HepG2 (cell line): ENCODE measurements at regions not wholly inside any gene's neighbourhood (a gene's known extent, or its start where the extent isn't known, plus 50 kb on each side); places are given as distances from the start of the nearest gene placed in this dataset.
A peak's percentile ranks its signal among the peaks of the same experiment; 100 is the strongest.

Experiments
- ATAC-seq: fragments of 200-7000 bp; cut with Tn5 transposase; 3 replicates; pipeline ENCODE4 v1.9.1; 2020; ENCODE audit warnings: mild to moderate bottlenecking, moderate library complexity
- BruUV-seq: library from RNA; stranded (reverse); fragments of 400-500 nt; replicated peaks from 2 replicates; lab custom pipeline; 2021; lab: Mats Ljungman, UMichigan
- CTCF ChIA-PET: fragments of 300-600 bp; formaldehyde crosslinking; extraction: SDS; loops from one replicate; lab custom pipeline; 2021; ENCODE audit warnings: low total read pairs, inconsistent platforms, low intra/inter-chr PET ratio; lab: Yijun Ruan, JAX
- POLR2A ChIA-PET: fragments of 350-600 bp; sonication (Branson Sonifier 250); formaldehyde crosslinking; loops from one replicate; lab custom pipeline; 2020; ENCODE audit warnings: antibody characterized with exemption, inconsistent platforms; lab: Yijun Ruan, JAX
- DNase-seq: peaks from one replicate; pipeline ENCODE4 v3.0.0-alpha.2; 2015; ENCODE audit warnings: low spot score
- FAIRE-seq: peaks from 3 replicates; lab custom pipeline; 2011; peaks lifted over from hg19 to GRCh38; lab: Jason Lieb, UNC
- H2AFZ ChIP-seq: one replicate; pipeline ENCODE4 v1.6.1; 2011; ENCODE audit warnings: low read length, inconsistent platforms
- H3K27ac ChIP-seq: fragments of 300-600 bp; 3 replicates; pipeline ENCODE4 v1.8.0; 2011; ENCODE audit warnings: mixed run types, mild to moderate bottlenecking, mixed read lengths, low read length, inconsistent platforms; ENCODE audit not compliant: insufficient read depth; ENCODE audit errors: extremely low read length
- H3K27me3 ChIP-seq, 2 experiments: fragments of 200-600 bp in 1 of 2; 2 replicates in 1 of 2; 3 replicates in 1 of 2; pipeline versions ENCODE4 v1.6.0 to v1.8.0; 2011; ENCODE audit warnings: low read length in 2 of 2, mild to moderate bottlenecking in 2 of 2, moderate library complexity in 2 of 2, inconsistent platforms in 1 of 2; ENCODE audit not compliant: insufficient read depth in 2 of 2, control insufficient read depth in 1 of 2
- H3K36me3 ChIP-seq, 2 experiments: fragments of 200-600 bp in 1 of 2; replicated peaks in 1 of 2; 2 replicates in 1 of 2; 3 replicates in 1 of 2; pipeline versions ENCODE4 v1.5.1 to v1.8.0; 2011; ENCODE audit warnings: low read length in 2 of 2, inconsistent platforms in 1 of 2; ENCODE audit not compliant: insufficient read depth in 2 of 2, control insufficient read depth in 1 of 2
- H3K4me1 ChIP-seq: 2 replicates; pipeline ENCODE4 v1.5.1; 2012; ENCODE audit warnings: low read length, inconsistent platforms; ENCODE audit not compliant: insufficient read depth
- H3K4me2 ChIP-seq: 2 replicates; pipeline ENCODE4 v1.6.0; 2011; ENCODE audit warnings: low read depth, low read length, inconsistent platforms
- H3K4me3 ChIP-seq, 3 experiments: fragments of 200-600 bp in 1 of 3; sonication (generic), shearing (Covaris generic) in 1 of 3; replicated peaks in 1 of 3; 2 replicates each; pipeline ENCODE4 v1.5.1; 2011 to 2016; ENCODE audit warnings: low read length in 3 of 3, inconsistent platforms in 2 of 3, low read depth in 2 of 3, mild to moderate bottlenecking in 2 of 3, control low read depth in 1 of 3, mixed read lengths in 1 of 3; ENCODE audit not compliant: insufficient read depth in 1 of 3
- H3K79me2 ChIP-seq: one replicate; pipeline ENCODE4 v1.6.1; 2011; ENCODE audit warnings: low read length, inconsistent platforms; ENCODE audit not compliant: insufficient read depth
- H3K9ac ChIP-seq: 2 replicates; pipeline ENCODE4 v1.6.0; 2011; ENCODE audit warnings: mild to moderate bottlenecking, low read depth, low read length, inconsistent platforms; ENCODE audit not compliant: insufficient read depth
- H3K9me3 ChIP-seq: 2 replicates; pipeline ENCODE4 v1.5.1; 2012; ENCODE audit warnings: mild to moderate bottlenecking, low read length
- H4K20me1 ChIP-seq: 2 replicates; pipeline ENCODE4 v1.6.0; 2011; ENCODE audit warnings: inconsistent platforms, mild to moderate bottlenecking, low read length, moderate library complexity; ENCODE audit not compliant: insufficient read depth
- DPF2 ChIP-seq: sonication (generic); formaldehyde crosslinking; IDR thresholded peaks from 2 replicates; pipeline ENCODE4 v1.4.0; 2020; ENCODE audit warnings: mild to moderate bottlenecking, low read depth, missing genetic modification reagents, borderline replicate concordance
- EP300 ChIP-seq, 3 experiments: sonication (generic) in 1 of 3; formaldehyde crosslinking in 1 of 3; IDR thresholded peaks; 2 replicates each; pipeline versions ENCODE4 v1.5.1 to v1.6.1; 2011 to 2020; ENCODE audit warnings: low read depth in 2 of 3, low read length in 2 of 3, borderline replicate concordance in 1 of 3, improper control_type of control experiment in 1 of 3, mild to moderate bottlenecking in 1 of 3, missing genetic modification reagents in 1 of 3, moderate library complexity in 1 of 3
- FOXJ3 ChIP-seq: sonication (generic); formaldehyde crosslinking; IDR thresholded peaks from 2 replicates; pipeline ENCODE4 v1.4.0; 2020; ENCODE audit warnings: missing genetic modification reagents, mild to moderate bottlenecking, borderline replicate concordance
- HNRNPK ChIP-seq: fragments of 200-400 bp; formaldehyde crosslinking; IDR thresholded peaks from 2 replicates; pipeline ENCODE4 v1.6.1; 2018; ENCODE audit warnings: low read length, low read depth, moderate library complexity, mild to moderate bottlenecking; ENCODE audit not compliant: poor library complexity, severe bottlenecking
- KLF12 ChIP-seq: sonication (generic); formaldehyde crosslinking; IDR thresholded peaks from 2 replicates; pipeline ENCODE4 v1.4.0; 2020; ENCODE audit warnings: missing genetic modification reagents, borderline replicate concordance
- NFRKB ChIP-seq: fragments of 450-650 bp; IDR thresholded peaks from 2 replicates; pipeline ENCODE4 v1.6.1; 2017
- RFX1 ChIP-seq: fragments of 450-650 bp; IDR thresholded peaks from 2 replicates; pipeline ENCODE4 v1.6.1; 2017
- SMAD3 ChIP-seq: sonication (generic); formaldehyde crosslinking; IDR thresholded peaks from 2 replicates; pipeline ENCODE4 v1.4.0; 2020; ENCODE audit warnings: missing genetic modification reagents
- SSRP1 ChIP-seq: IDR thresholded peaks from 2 replicates; pipeline ENCODE4 v1.6.1; 2016; ENCODE audit warnings: control low read depth
- ZBTB3 ChIP-seq: sonication (generic); formaldehyde crosslinking; IDR thresholded peaks from 2 replicates; pipeline ENCODE4 v1.4.0; 2020; ENCODE audit warnings: low read depth, mild to moderate bottlenecking, moderate library complexity, missing genetic modification reagents, borderline replicate concordance
- ZBTB38 ChIP-seq: sonication (generic); formaldehyde crosslinking; IDR thresholded peaks from 2 replicates; pipeline ENCODE4 v1.5.1; 2020; ENCODE audit warnings: mild to moderate bottlenecking, missing genetic modification reagents
- ZBTB46 ChIP-seq: sonication (generic); formaldehyde crosslinking; IDR thresholded peaks from 2 replicates; pipeline ENCODE4 v1.4.0; 2020; ENCODE audit warnings: mild to moderate bottlenecking, missing genetic modification reagents, borderline replicate concordance
- ZMAT5 ChIP-seq: sonication (generic); formaldehyde crosslinking; IDR thresholded peaks from 2 replicates; pipeline ENCODE4 v1.5.0; 2020; ENCODE audit warnings: mild to moderate bottlenecking, low read depth, missing genetic modification reagents, borderline replicate concordance
- WGBS: methylation state at CpG from one replicate; pipeline ENCODE4 v1.1.6; 2017; ENCODE audit warnings: low lambda C conversion rate; 5-methylcytosine and 5-hydroxymethylcytosine counted together
- in situ Hi-C: cut with HindIII; loops from 2 replicates; pipeline ENCODE4 v1.10.0; 2017; ENCODE audit warnings: low pct_unique_long_range_greater_than_20kb; ENCODE audit not compliant: extremely low pct_ligation_motif_present
- intact Hi-C: fragments of 100-400 bp; cut with micrococcal nuclease; formaldehyde crosslinking; loops from one replicate; pipeline ENCODE4 v1.10.0; 2022; ENCODE audit not compliant: unreplicated experiment
- TF ChIP-seq, protein P1 (sequence below): sonication (generic); formaldehyde crosslinking; IDR thresholded peaks from 2 replicates; pipeline ENCODE4 v1.4.0; 2020; ENCODE audit warnings: missing genetic modification reagents
- TF ChIP-seq, protein P2 (sequence below): sonication (generic); formaldehyde crosslinking; IDR thresholded peaks from 2 replicates; pipeline ENCODE4 v1.4.0; 2020; ENCODE audit warnings: mild to moderate bottlenecking, missing genetic modification reagents

DNA sequence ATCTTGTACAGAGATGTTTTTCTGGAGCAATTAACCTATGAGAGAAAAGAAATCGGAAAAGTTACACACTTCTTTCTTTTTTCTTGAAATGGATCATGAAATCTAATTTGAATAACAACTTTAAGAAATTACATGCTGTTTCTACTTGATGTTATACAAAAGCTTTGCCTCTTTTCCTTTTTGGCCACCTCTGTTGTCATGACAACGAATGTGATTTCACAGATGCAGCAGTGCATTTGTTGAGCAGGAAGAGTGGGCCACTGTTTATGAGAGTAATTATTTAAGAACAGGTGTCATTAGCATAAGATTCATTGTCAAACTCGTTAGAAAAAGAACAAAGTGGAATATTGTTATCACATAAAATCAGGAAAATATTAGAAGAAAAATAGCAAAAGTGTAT, 148.3 kb upstream of the IMPG1 start:
- Histone ChIP-seq H3K9me3 (no peaks in the 10 kb centered on the region), H3K36me3 (no peaks in the 10 kb centered on the region), H3K79me2 (no peaks in the 10 kb centered on the region), H4K20me1 (no peaks in the 10 kb centered on the region), H2AFZ (no peak overlapping the region)
- WGBS: 2% methylated on average over 3 of the region's 3 CpGs
- no peak for ATAC-seq
- in situ Hi-C loops: no loop called here
- CTCF ChIA-PET: no interaction called here
- TF ChIP-seq, protein P1, sequence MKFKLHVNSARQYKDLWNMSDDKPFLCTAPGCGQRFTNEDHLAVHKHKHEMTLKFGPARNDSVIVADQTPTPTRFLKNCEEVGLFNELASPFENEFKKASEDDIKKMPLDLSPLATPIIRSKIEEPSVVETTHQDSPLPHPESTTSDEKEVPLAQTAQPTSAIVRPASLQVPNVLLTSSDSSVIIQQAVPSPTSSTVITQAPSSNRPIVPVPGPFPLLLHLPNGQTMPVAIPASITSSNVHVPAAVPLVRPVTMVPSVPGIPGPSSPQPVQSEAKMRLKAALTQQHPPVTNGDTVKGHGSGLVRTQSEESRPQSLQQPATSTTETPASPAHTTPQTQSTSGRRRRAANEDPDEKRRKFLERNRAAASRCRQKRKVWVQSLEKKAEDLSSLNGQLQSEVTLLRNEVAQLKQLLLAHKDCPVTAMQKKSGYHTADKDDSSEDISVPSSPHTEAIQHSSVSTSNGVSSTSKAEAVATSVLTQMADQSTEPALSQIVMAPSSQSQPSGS (CRISPR knock-in tag): no peak
- TF ChIP-seq SSRP1 (CRISPR knock-in tag) (no peak), ZMAT5 (no peak), NFRKB (no peak), RFX1 (peak; percentile 30; the same call in 1 of the 2 replicates), HNRNPK (no peak), SMAD3 (no peak)
- TF ChIP-seq, all 625 proteins: peak for 1
- FAIRE-seq: no peak
- no TSS peak for BruUV-seq
- intact Hi-C loops: no loop called here
- H3K27ac ChIP-seq: no peak overlapping the region
- no peaks in the 10 kb centered on the region for H3K4me1 ChIP-seq
- POLR2A ChIA-PET: no interaction called here
- no peaks in the 10 kb centered on the region; a peak in 1 of 5 replicates for H3K27me3 ChIP-seq
- H3K4me3 ChIP-seq: no peak overlapping the region
- H3K9ac ChIP-seq: no peak overlapping the region
- no peak overlapping the region for H3K4me2 ChIP-seq
- DNase-seq: no peak

GRCh38 chr6:76217606-76218005, 145.1 kb upstream of the IMPG1 start:
- H3K4me2 ChIP-seq: no peak overlapping the region
- POLR2A ChIA-PET: no interaction called here
- H3K27ac ChIP-seq: no peak overlapping the region
- H3K9me3 ChIP-seq: no peaks in the 10 kb centered on the region
- no peaks in the 10 kb centered on the region for H3K79me2 ChIP-seq
- DNase-seq (no peak), FAIRE-seq (no peak), ATAC-seq (no peak)
- in situ Hi-C loops: no loop called here
- no peaks in the 10 kb centered on the region; a peak in 1 of 5 replicates for H3K27me3 ChIP-seq
- H3K36me3 ChIP-seq: no peaks in the 10 kb centered on the region
- no peak overlapping the region for H3K9ac ChIP-seq
- H3K4me1 ChIP-seq: no peaks in the 10 kb centered on the region
- CTCF ChIA-PET: no interaction called here
- BruUV-seq: no TSS peak
- 1% methylated on average over 2 of the region's 2 CpGs for WGBS
- intact Hi-C loops: no loop called here
- no peak overlapping the region for H2AFZ ChIP-seq
- H4K20me1 ChIP-seq: no peaks in the 10 kb centered on the region
- H3K4me3 ChIP-seq: no peak overlapping the region
- TF ChIP-seq, protein P2, sequence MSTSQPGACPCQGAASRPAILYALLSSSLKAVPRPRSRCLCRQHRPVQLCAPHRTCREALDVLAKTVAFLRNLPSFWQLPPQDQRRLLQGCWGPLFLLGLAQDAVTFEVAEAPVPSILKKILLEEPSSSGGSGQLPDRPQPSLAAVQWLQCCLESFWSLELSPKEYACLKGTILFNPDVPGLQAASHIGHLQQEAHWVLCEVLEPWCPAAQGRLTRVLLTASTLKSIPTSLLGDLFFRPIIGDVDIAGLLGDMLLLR (CRISPR knock-in tag): no peak
- no peak for TF ChIP-seq KLF12 (CRISPR knock-in tag)
- no peak for TF ChIP-seq EP300 (IDR thresholded peaks at IDR 0.05; ENCODE audit: low read depth in 2 of 2, low read length in 2 of 2)
- no peak for TF ChIP-seq EP300 (CRISPR knock-in tag; IDR thresholded peaks at IDR 0.05; ENCODE audit: borderline replicate concordance)
- no peak for TF ChIP-seq ZBTB46 (CRISPR knock-in tag)
- no peak for TF ChIP-seq ZBTB38 (CRISPR knock-in tag)
- no peak for TF ChIP-seq FOXJ3 (CRISPR knock-in tag)
- TF ChIP-seq DPF2: no peak
- no peak for TF ChIP-seq ZBTB3 (CRISPR knock-in tag)
